GM23338 (cell line): ENCODE measurements at regions not wholly inside any gene's neighbourhood (a gene's known extent, or its start where the extent isn't known, plus 50 kb on each side); places are given as distances from the start of the nearest gene placed in this dataset.

Source experiments
- ATAC-seq: fragments of 200-7000 bp; cut with Tn5 transposase; 3 replicates; pipeline ENCODE4 v1.9.1; 2020
- DNase-seq: peaks from one replicate; pipeline ENCODE4 v3.0.0-alpha.2; 2015; ENCODE audit warnings: low spot score
- H2AFZ ChIP-seq: fragments of 200-600 bp; sonication (generic); 2 replicates; pipeline ENCODE4 v1.8.0; 2016; ENCODE audit warnings: antibody characterized with exemption, mild to moderate bottlenecking, moderate library complexity
- H3F3A ChIP-seq: fragments of 200-600 bp; sonication (generic); replicated peaks from 2 replicates; pipeline ENCODE4 v1.8.0; 2017; ENCODE audit warnings: antibody characterized with exemption, mixed run types, low read depth
- H3K27ac ChIP-seq: fragments of 200-600 bp; sonication (generic); 2 replicates; pipeline ENCODE4 v1.6.1; 2016; ENCODE audit warnings: low read depth
- H3K27me3 ChIP-seq: fragments of 200-600 bp; sonication (generic); 2 replicates; pipeline ENCODE4 v1.8.0; 2016; ENCODE audit warnings: mild to moderate bottlenecking, mixed run types, moderate library complexity; ENCODE audit not compliant: insufficient read depth
- H3K36me3 ChIP-seq: fragments of 200-600 bp; sonication (generic); 2 replicates; pipeline ENCODE4 v1.8.0; 2016; ENCODE audit warnings: mild to moderate bottlenecking; ENCODE audit not compliant: insufficient read depth
- H3K4me1 ChIP-seq: fragments of 200-600 bp; sonication (generic); 2 replicates; pipeline ENCODE4 v1.8.0; 2016; ENCODE audit warnings: mild to moderate bottlenecking, moderate library complexity; ENCODE audit not compliant: insufficient read depth
- H3K4me2 ChIP-seq: fragments of 200-600 bp; sonication (generic); 2 replicates; pipeline ENCODE4 v1.7.1; 2017; ENCODE audit warnings: mixed run types
- H3K4me3 ChIP-seq: fragments of 200-600 bp; sonication (generic); 2 replicates; pipeline ENCODE4 v1.6.1; 2016; ENCODE audit warnings: mixed run types
- H3K79me2 ChIP-seq: fragments of 200-600 bp; sonication (generic); replicated peaks from 2 replicates; pipeline ENCODE4 v1.8.0; 2017; ENCODE audit warnings: mild to moderate bottlenecking; ENCODE audit not compliant: insufficient read depth
- H3K9me2 ChIP-seq: fragments of 200-600 bp; sonication (generic); 2 replicates; pipeline ENCODE4 v1.8.0; 2017; ENCODE audit not compliant: insufficient read depth
- H4K20me1 ChIP-seq: fragments of 200-600 bp; sonication (generic); replicated peaks from 2 replicates; pipeline ENCODE4 v1.8.0; 2017; ENCODE audit warnings: mild to moderate bottlenecking; ENCODE audit not compliant: insufficient read depth
- H3K27ac Mint-ChIP-seq: 2 replicates; pipeline ENCODE4 v1.8.0; 2020; ENCODE audit warnings: inconsistent platforms, mild to moderate bottlenecking, moderate library complexity, mixed read lengths
- H3K27me3 Mint-ChIP-seq: 3 replicates; pipeline ENCODE4 v1.8.0; 2022; ENCODE audit warnings: low read depth, mild to moderate bottlenecking, moderate library complexity, mixed read lengths, inconsistent platforms; ENCODE audit not compliant: insufficient read depth, poor library complexity
- H3K36me3 Mint-ChIP-seq: 3 replicates; pipeline ENCODE4 v1.8.0; 2021; ENCODE audit warnings: low read depth, mild to moderate bottlenecking, inconsistent platforms, moderate library complexity, mixed read lengths
- H3K4me1 Mint-ChIP-seq: 3 replicates; pipeline ENCODE4 v1.8.0; 2020; ENCODE audit warnings: mild to moderate bottlenecking, inconsistent platforms, mixed read lengths
- H3K4me3 Mint-ChIP-seq: 3 replicates; pipeline ENCODE4 v1.8.0; 2021; ENCODE audit warnings: moderate library complexity, mild to moderate bottlenecking, inconsistent platforms, mixed read lengths
- H3K9me3 Mint-ChIP-seq: 3 replicates; pipeline ENCODE4 v1.8.0; 2020; ENCODE audit warnings: moderate library complexity, mild to moderate bottlenecking, inconsistent platforms, mixed read lengths
- CREB1 ChIP-seq: fragments of 250-450 bp; sonication (Bioruptor Pico); IDR thresholded peaks from 2 replicates; pipeline ENCODE4 v1.5.0; 2020; ENCODE audit warnings: low read depth, mild to moderate bottlenecking, moderate library complexity
- CTCF ChIP-seq, 2 experiments: fragments of 200-600 bp in 1 of 2; sonication (generic) in 1 of 2; conservative IDR thresholded peaks; 2 replicates each; pipeline versions ENCODE4 v1.5.1 to v1.6.1; 2016 to 2017; ENCODE audit warnings: antibody characterized with exemption in 2 of 2, low read depth in 2 of 2, mild to moderate bottlenecking in 2 of 2, moderate library complexity in 1 of 2
- ETS1 ChIP-seq: IDR thresholded peaks from 2 replicates; pipeline ENCODE4 v1.6.1; 2016; ENCODE audit warnings: antibody characterized with exemption
- EZH2 ChIP-seq: fragments of 200-600 bp; sonication (generic); IDR thresholded peaks from one replicate; pipeline ENCODE4 v1.8.0; 2017; ENCODE audit warnings: antibody characterized with exemption, mild to moderate bottlenecking, low read depth; ENCODE audit not compliant: unreplicated experiment
- EZH2phosphoT487 ChIP-seq: fragments of 200-600 bp; sonication (generic); IDR thresholded peaks from one replicate; pipeline ENCODE4 v1.8.1; 2018; ENCODE audit warnings: antibody characterized with exemption; ENCODE audit not compliant: unreplicated experiment
- JUNB ChIP-seq: IDR thresholded peaks from one replicate; pipeline ENCODE4 v1.6.1; 2016; ENCODE audit warnings: antibody characterized with exemption; ENCODE audit not compliant: unreplicated experiment
- NANOG ChIP-seq: IDR thresholded peaks from 2 replicates; pipeline ENCODE4 v1.6.1; 2016; ENCODE audit warnings: antibody characterized with exemption, borderline replicate concordance
- POLR2AphosphoS5 ChIP-seq: IDR thresholded peaks from 2 replicates; pipeline ENCODE4 v1.6.1; 2016; ENCODE audit warnings: antibody characterized with exemption, low read depth
- REST ChIP-seq: IDR thresholded peaks from one replicate; pipeline ENCODE4 v1.6.1; 2018; ENCODE audit warnings: antibody characterized with exemption; ENCODE audit not compliant: unreplicated experiment
- STAT1 ChIP-seq: IDR thresholded peaks from one replicate; pipeline ENCODE4 v1.6.1; 2016; ENCODE audit warnings: antibody characterized with exemption; ENCODE audit not compliant: unreplicated experiment

GRCh38 chr15:39265261-39265660, 315.6 kb upstream of the THBS1 start (continued):
- no peak for TF ChIP-seq STAT1
- TF ChIP-seq ETS1, result no peak
- TF ChIP-seq REST, result no peak

- no peak overlapping the region for H3K4me3 ChIP-seq
- Mint-ChIP-seq H3K27ac (no peak overlapping the region), H3K4me1 (peaks cover 2% of the 10 kb centered on the region; the same call in 2 of the 3 replicates), H3K27me3 (no peaks in the 10 kb centered on the region), H3K36me3 (no peaks in the 10 kb centered on the region), H3K4me3 (no peak overlapping the region), H3K9me3 (no peaks in the 10 kb centered on the region)
- H3K9me2 ChIP-seq, result no peaks in the 10 kb centered on the region
- no peaks in the 10 kb centered on the region for H3K4me1 ChIP-seq
- no peak overlapping the region for H3K4me2 ChIP-seq
- no peaks in the 10 kb centered on the region for H4K20me1 ChIP-seq
- no peaks in the 10 kb centered on the region for H3K36me3 ChIP-seq
- no peaks in the 10 kb centered on the region for H3F3A ChIP-seq
- no peaks in the 10 kb centered on the region for H3K79me2 ChIP-seq
- no peak overlapping the region for H2AFZ ChIP-seq
- no peak overlapping the region for H3K27ac ChIP-seq
- ATAC-seq (no peak), DNase-seq (no peak)
- H3K27me3 ChIP-seq, result no peaks in the 10 kb centered on the region
- TF ChIP-seq CTCF (conservative IDR thresholded peaks at IDR 0.05; ENCODE audit: low read depth in 2 of 2), result no peak
- TF ChIP-seq ETS1, result no peak
- no peak for TF ChIP-seq NANOG
- no peak for TF ChIP-seq JUNB
- no peak for TF ChIP-seq STAT1
- TF ChIP-seq POLR2AphosphoS5, result no peak
- TF ChIP-seq CREB1, result no peak
- no peak for TF ChIP-seq EZH2phosphoT487
- TF ChIP-seq REST, result no peak
- TF ChIP-seq EZH2, result no peak
These were observed 314.0 kb upstream of the THBS1 start for GRCh38 chr15:39266890-39267289.
